GM12878 (cell line): ENCODE measurements at regions not wholly inside any gene's neighbourhood (a gene's known extent, or its start where the extent isn't known, plus 50 kb on each side); places are given as distances from the start of the nearest gene placed in this dataset.

ENCODE experiments used
- ATAC-seq: fragments of 200-7000 bp; cut with Tn5 transposase; 3 replicates; pipeline ENCODE4 v1.9.1; 2020; ENCODE audit warnings: mild to moderate bottlenecking, moderate library complexity
- BruUV-seq: library from RNA; stranded (reverse); fragments of 400-500 nt; replicated peaks from 2 replicates; lab custom pipeline; 2021; lab: Mats Ljungman, UMichigan
- CTCF ChIA-PET: fragments of 300-600 bp; sonication (Branson Sonifier 250); formaldehyde crosslinking; extraction: SDS; loops from one replicate; lab custom pipeline; 2021; ENCODE audit warnings: inconsistent platforms; lab: Yijun Ruan, JAX
- POLR2A ChIA-PET: fragments of 350-600 bp; formaldehyde crosslinking; extraction: SDS; loops from one replicate; lab custom pipeline; 2021; ENCODE audit warnings: inconsistent platforms; lab: Charles Lee
- RAD21 ChIA-PET: fragments of 300-600 bp; sonication (Branson Sonifier 250); formaldehyde crosslinking; loops from one replicate; lab custom pipeline; 2023; ENCODE audit warnings: antibody characterized with exemption; ENCODE audit not compliant: unreplicated experiment; lab: Charles Lee
- SMC1A ChIA-PET: fragments of 300-600 bp; sonication (Branson Sonifier 250); formaldehyde crosslinking; loops from one replicate; lab custom pipeline; 2023; ENCODE audit not compliant: unreplicated experiment, uncharacterized antibody; lab: Charles Lee
- DNase-seq: peaks from one replicate; pipeline ENCODE4 v3.0.0-alpha.2; 2011; ENCODE audit warnings: low read depth, low spot score
- FAIRE-seq: peaks from 3 replicates; lab custom pipeline; 2011; peaks lifted over from hg19 to GRCh38; lab: Jason Lieb, UNC
- H2AFZ ChIP-seq: 2 replicates; pipeline ENCODE4 v1.6.0; 2011; ENCODE audit warnings: low read depth, low read length, control low read depth; ENCODE audit not compliant: control insufficient read depth
- H3K27ac ChIP-seq: 2 replicates; pipeline ENCODE4 v1.5.1; 2011; ENCODE audit warnings: control low read depth; ENCODE audit not compliant: control insufficient read depth, insufficient read depth
- H3K27me3 ChIP-seq, 2 experiments: replicated peaks in 1 of 2; 2 replicates each; pipeline versions ENCODE4 v1.6.0 to v1.6.1; 2011; ENCODE audit warnings: low read length in 1 of 2; ENCODE audit not compliant: control insufficient read depth in 2 of 2, insufficient read depth in 2 of 2
- H3K36me3 ChIP-seq, 2 experiments: 2 replicates each; pipeline ENCODE4 v1.5.1; 2011; ENCODE audit warnings: low read length in 1 of 2; ENCODE audit not compliant: control insufficient read depth in 2 of 2, insufficient read depth in 2 of 2
- H3K4me1 ChIP-seq: 2 replicates; pipeline ENCODE4 v1.6.1; 2011; ENCODE audit warnings: mild to moderate bottlenecking, low read length, moderate library complexity, mixed read lengths; ENCODE audit not compliant: control insufficient read depth, insufficient read depth
- H3K4me2 ChIP-seq: 2 replicates; pipeline ENCODE4 v1.6.0; 2011; ENCODE audit warnings: control low read depth; ENCODE audit not compliant: control insufficient read depth, insufficient read depth
- H3K4me3 ChIP-seq: fragments of 200-600 bp; sonication (generic); 2 replicates; pipeline ENCODE4 v1.5.1; 2016
- H3K79me2 ChIP-seq: 2 replicates; pipeline ENCODE4 v1.6.0; 2011; ENCODE audit warnings: low read length; ENCODE audit not compliant: control insufficient read depth, insufficient read depth
- H3K9ac ChIP-seq: 2 replicates; pipeline ENCODE4 v1.8.0; 2011; ENCODE audit warnings: low read length, control low read depth, mixed read lengths; ENCODE audit not compliant: control insufficient read depth, insufficient read depth
- H3K9me3 ChIP-seq: replicated peaks from 3 replicates; pipeline ENCODE4 v1.5.1; 2011; ENCODE audit warnings: mild to moderate bottlenecking, low read length; ENCODE audit not compliant: control insufficient read depth, insufficient read depth
- H4K20me1 ChIP-seq: 2 replicates; pipeline ENCODE4 v1.6.0; 2011; ENCODE audit not compliant: control insufficient read depth, insufficient read depth
- BCL11A ChIP-seq: IDR thresholded peaks from 2 replicates; pipeline ENCODE4 v1.6.1; 2011; ENCODE audit warnings: low read depth, low read length
- FOXK2 ChIP-seq: fragments of 450-650 bp; IDR thresholded peaks from 2 replicates; pipeline ENCODE4 v1.6.1; 2017; ENCODE audit warnings: mild to moderate bottlenecking, moderate library complexity
- HDAC6 ChIP-seq: fragments of 200-600 bp; sonication (generic); IDR thresholded peaks from one replicate; pipeline ENCODE4 v1.8.0; 2017; ENCODE audit warnings: antibody characterized with exemption; ENCODE audit not compliant: unreplicated experiment
- JUND ChIP-seq: IDR thresholded peaks from 2 replicates; pipeline ENCODE4 v1.6.1; 2012; ENCODE audit warnings: low read depth, mild to moderate bottlenecking, low read length, improper control_type of control experiment, moderate library complexity
- MEF2A ChIP-seq: IDR thresholded peaks from 2 replicates; pipeline ENCODE4 v1.6.1; 2011; ENCODE audit warnings: low read depth, mild to moderate bottlenecking, low read length, moderate library complexity; ENCODE audit not compliant: insufficient read depth
- SRF ChIP-seq, 2 experiments: IDR thresholded peaks; 2 replicates each; pipeline ENCODE4 v1.6.1; 2011; ENCODE audit warnings: low read depth in 2 of 2, low read length in 2 of 2, mild to moderate bottlenecking in 1 of 2, moderate library complexity in 1 of 2
- WRNIP1 ChIP-seq: IDR thresholded peaks from 2 replicates; pipeline ENCODE4 v1.6.1; 2011; ENCODE audit warnings: low read depth, low read length, improper control_type of control experiment, borderline replicate concordance
- ZBED1 ChIP-seq: IDR thresholded peaks from 2 replicates; pipeline ENCODE4 v1.6.1; 2016; ENCODE audit warnings: borderline replicate concordance
- WGBS: methylation state at CpG from one replicate; pipeline ENCODE4 v1.1.6; 2016; ENCODE audit warnings: low lambda C conversion rate; ENCODE audit not compliant: insufficient replicate concordance, insufficient coverage; ENCODE audit errors: missing lambda C conversion rate; 5-methylcytosine and 5-hydroxymethylcytosine counted together
- in situ Hi-C: fragments of 300-500 bp; cut with MboI; formaldehyde crosslinking; loops from 9 replicates; pipeline ENCODE4 v1.14.3; 2018; ENCODE audit warnings: mixed read lengths
- intact Hi-C: fragments of 100-400 bp; cut with micrococcal nuclease; formaldehyde crosslinking; loops from one replicate; pipeline ENCODE4 v1.14.2; 2022; ENCODE audit not compliant: unreplicated experiment
- TF ChIP-seq, protein P1 (sequence below): IDR thresholded peaks from 2 replicates; pipeline ENCODE4 v1.6.1; 2012; ENCODE audit warnings: low read depth, low read length, improper control_type of control experiment
- TF ChIP-seq, protein P2 (sequence below): fragments of 450-650 bp; IDR thresholded peaks from 2 replicates; pipeline ENCODE4 v1.6.1; 2017; ENCODE audit warnings: antibody characterized with exemption, mild to moderate bottlenecking, moderate library complexity
- TF ChIP-seq, protein P3 (sequence below): fragments of 450-650 bp; formaldehyde crosslinking; IDR thresholded peaks from 2 replicates; pipeline ENCODE4 v1.4.0; 2022; ENCODE audit warnings: mild to moderate bottlenecking, moderate library complexity

DNA sequence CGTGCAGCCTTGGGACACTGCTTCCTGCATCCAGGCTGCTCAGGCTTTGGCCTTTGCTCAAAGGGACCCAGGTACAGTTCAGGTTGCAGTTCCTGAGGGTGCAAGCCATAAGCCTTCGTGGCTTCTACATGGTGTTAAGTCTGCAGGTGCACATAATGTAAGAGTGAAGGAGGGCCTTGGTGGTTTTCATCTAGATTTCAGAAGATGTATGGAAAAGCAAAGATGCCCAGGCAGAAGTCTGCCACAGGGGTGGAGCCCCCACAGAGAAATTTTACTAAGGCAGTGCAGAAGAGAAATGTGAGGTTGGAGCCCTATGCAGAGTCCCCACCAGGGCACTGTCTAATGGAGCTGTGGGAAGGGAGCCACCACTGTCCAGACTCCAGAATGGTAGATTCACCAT is 200.9 kb downstream of the ICE1 start:
- FAIRE-seq = no peak
- peaks cover 4% of the 10 kb centered on the region; the same call in 1 of the 3 replicates for H3K9me3 ChIP-seq
- ChIA-PET SMC1A (no interaction called here), CTCF (interaction anchor here (0.7 kb wide), 1 partner anchor 13 kb away, joined by 3 read pairs; no protein-coding TSS in a partner anchor), RAD21 (no interaction called here), POLR2A (no interaction called here)
- DNase-seq = no peak
- BruUV-seq = no TSS peak
- H3K9ac ChIP-seq = no peak overlapping the region
- no peaks in the 10 kb centered on the region for H3K4me1 ChIP-seq
- 0% methylated on average over 2 of the region's 2 CpGs for WGBS
- H2AFZ ChIP-seq = no peak overlapping the region
- no peaks in the 10 kb centered on the region for H3K79me2 ChIP-seq
- no peak overlapping the region for H3K4me3 ChIP-seq
- no peaks in the 10 kb centered on the region for H4K20me1 ChIP-seq
- no peak for TF ChIP-seq MEF2A
- no peak for ATAC-seq
- H3K36me3 ChIP-seq = no peaks in the 10 kb centered on the region
- no peak overlapping the region for H3K27ac ChIP-seq
- no peaks in the 10 kb centered on the region; a peak in 1 of 4 replicates for H3K27me3 ChIP-seq
- H3K4me2 ChIP-seq = no peak overlapping the region
- in situ Hi-C loops (no loop called here), intact Hi-C loops (no loop called here)

DNA sequence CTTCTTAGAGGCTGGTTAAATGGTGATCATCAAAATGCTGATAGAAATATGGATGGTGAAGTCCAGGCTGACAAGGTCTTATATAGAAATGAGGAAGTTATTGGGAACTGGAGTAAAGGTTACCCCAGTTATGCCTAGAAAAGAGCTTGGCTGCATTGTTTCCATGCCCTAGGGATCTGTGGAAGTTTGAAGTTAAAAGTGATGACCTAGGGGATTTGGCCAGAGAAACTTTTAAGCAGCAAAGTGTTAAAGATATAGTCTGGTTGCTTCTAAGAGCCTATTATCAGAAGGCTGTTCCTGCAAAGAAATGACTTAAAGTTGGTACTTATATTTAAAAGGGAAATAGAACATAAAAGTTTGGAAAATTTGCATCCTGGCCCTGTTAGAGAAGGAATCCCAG is 200.3 kb downstream of the ICE1 start:
- no peak overlapping the region for H3K4me3 ChIP-seq
- ChIA-PET SMC1A (interaction anchor here (1.2 kb wide), 2 partner anchors 9 to 117 kb away, joined by 3 read pairs; no protein-coding TSS in a partner anchor), RAD21 (no interaction called here), POLR2A (no interaction called here), CTCF (no interaction called here)
- in situ Hi-C loops = no loop called here
- no peaks in the 10 kb centered on the region for H3K79me2 ChIP-seq
- H3K27me3 ChIP-seq = no peaks in the 10 kb centered on the region
- ATAC-seq (no peak), DNase-seq (no peak), FAIRE-seq (no peak)
- H3K4me1 ChIP-seq = no peaks in the 10 kb centered on the region
- peaks cover 4% of the 10 kb centered on the region; the same call in 1 of the 3 replicates for H3K9me3 ChIP-seq
- H3K9ac ChIP-seq = no peak overlapping the region
- intact Hi-C loops = no loop called here
- TF ChIP-seq FOXK2 (no peak), WRNIP1 (no peak), ZBED1 (no peak), HDAC6 (no peak), JUND (no peak), BCL11A (no peak), SRF (IDR thresholded peaks at IDR 0.05; ENCODE audit: low read depth in 2 of 2, low read length in 2 of 2) (no peak)
- TF ChIP-seq, protein P1, sequence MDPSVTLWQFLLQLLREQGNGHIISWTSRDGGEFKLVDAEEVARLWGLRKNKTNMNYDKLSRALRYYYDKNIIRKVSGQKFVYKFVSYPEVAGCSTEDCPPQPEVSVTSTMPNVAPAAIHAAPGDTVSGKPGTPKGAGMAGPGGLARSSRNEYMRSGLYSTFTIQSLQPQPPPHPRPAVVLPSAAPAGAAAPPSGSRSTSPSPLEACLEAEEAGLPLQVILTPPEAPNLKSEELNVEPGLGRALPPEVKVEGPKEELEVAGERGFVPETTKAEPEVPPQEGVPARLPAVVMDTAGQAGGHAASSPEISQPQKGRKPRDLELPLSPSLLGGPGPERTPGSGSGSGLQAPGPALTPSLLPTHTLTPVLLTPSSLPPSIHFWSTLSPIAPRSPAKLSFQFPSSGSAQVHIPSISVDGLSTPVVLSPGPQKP = no peak
- TF ChIP-seq, protein P2, sequence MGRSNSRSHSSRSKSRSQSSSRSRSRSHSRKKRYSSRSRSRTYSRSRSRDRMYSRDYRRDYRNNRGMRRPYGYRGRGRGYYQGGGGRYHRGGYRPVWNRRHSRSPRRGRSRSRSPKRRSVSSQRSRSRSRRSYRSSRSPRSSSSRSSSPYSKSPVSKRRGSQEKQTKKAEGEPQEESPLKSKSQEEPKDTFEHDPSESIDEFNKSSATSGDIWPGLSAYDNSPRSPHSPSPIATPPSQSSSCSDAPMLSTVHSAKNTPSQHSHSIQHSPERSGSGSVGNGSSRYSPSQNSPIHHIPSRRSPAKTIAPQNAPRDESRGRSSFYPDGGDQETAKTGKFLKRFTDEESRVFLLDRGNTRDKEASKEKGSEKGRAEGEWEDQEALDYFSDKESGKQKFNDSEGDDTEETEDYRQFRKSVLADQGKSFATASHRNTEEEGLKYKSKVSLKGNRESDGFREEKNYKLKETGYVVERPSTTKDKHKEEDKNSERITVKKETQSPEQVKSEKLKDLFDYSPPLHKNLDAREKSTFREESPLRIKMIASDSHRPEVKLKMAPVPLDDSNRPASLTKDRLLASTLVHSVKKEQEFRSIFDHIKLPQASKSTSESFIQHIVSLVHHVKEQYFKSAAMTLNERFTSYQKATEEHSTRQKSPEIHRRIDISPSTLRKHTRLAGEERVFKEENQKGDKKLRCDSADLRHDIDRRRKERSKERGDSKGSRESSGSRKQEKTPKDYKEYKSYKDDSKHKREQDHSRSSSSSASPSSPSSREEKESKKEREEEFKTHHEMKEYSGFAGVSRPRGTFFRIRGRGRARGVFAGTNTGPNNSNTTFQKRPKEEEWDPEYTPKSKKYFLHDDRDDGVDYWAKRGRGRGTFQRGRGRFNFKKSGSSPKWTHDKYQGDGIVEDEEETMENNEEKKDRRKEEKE = no peak
- TF ChIP-seq, protein P3, sequence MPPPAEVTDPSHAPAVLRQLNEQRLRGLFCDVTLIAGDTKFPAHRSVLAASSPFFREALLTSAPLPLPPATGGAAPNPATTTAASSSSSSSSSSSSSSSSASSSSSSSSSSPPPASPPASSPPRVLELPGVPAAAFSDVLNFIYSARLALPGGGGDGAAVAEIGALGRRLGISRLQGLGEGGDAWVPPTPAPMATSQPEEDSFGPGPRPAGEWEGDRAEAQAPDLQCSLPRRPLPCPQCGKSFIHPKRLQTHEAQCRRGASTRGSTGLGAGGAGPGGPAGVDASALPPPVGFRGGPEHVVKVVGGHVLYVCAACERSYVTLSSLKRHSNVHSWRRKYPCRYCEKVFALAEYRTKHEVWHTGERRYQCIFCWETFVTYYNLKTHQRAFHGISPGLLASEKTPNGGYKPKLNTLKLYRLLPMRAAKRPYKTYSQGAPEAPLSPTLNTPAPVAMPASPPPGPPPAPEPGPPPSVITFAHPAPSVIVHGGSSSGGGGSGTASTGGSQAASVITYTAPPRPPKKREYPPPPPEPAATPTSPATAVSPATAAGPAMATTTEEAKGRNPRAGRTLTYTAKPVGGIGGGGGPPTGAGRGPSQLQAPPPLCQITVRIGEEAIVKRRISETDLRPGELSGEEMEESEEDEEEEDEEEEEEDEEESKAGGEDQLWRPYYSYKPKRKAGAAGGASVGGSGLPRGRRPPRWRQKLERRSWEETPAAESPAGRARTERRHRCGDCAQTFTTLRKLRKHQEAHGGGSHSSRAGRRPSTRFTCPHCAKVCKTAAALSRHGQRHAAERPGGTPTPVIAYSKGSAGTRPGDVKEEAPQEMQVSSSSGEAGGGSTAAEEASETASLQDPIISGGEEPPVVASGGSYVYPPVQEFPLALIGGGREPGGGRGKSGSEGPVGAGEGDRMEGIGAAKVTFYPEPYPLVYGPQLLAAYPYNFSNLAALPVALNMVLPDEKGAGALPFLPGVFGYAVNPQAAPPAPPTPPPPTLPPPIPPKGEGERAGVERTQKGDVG (CRISPR knock-in tag) = no peak
- BruUV-seq = no TSS peak
- no peaks in the 10 kb centered on the region for H3K36me3 ChIP-seq
- no peak overlapping the region for H3K27ac ChIP-seq
- no peak overlapping the region for H3K4me2 ChIP-seq
- H4K20me1 ChIP-seq = no peaks in the 10 kb centered on the region
- H2AFZ ChIP-seq = no peak overlapping the region
